ENCODE measurements at regions not wholly inside any gene's neighbourhood (a gene's known extent, or its start where the extent isn't known, plus 50 kb on each side); places are given as distances from the start of the nearest gene placed in this dataset.

GRCh38 chr15:98528046-98528725, 120.2 kb upstream of the IGF1R start:
- H3K4me3 Mint-ChIP-seq: no peak overlapping the region
- ChIA-PET POLR2A (no interaction called here), CTCF (interaction anchor here (1.7 kb wide), 1 partner anchor 9 kb away, joined by 8 read pairs; no protein-coding TSS in a partner anchor)
- no peaks in the 10 kb centered on the region for H3K36me3 Mint-ChIP-seq (ENCODE audit: low read depth)
- H3K27ac Mint-ChIP-seq: no peak overlapping the region
- DNase-seq: no peak
- H3K9me3 Mint-ChIP-seq: no peaks in the 10 kb centered on the region
- no peaks in the 10 kb centered on the region for H3K4me1 Mint-ChIP-seq
- peaks cover 11% of the 10 kb centered on the region for H3K27me3 Mint-ChIP-seq

GRCh38 chr15:98529205-98530145, 118.9 kb upstream of the IGF1R start:
- Mint-ChIP-seq H3K4me1 (no peaks in the 10 kb centered on the region), H3K9me3 (no peaks in the 10 kb centered on the region), H3K36me3 (ENCODE audit: low read depth) (no peaks in the 10 kb centered on the region), H3K27me3 (peaks cover 13% of the 10 kb centered on the region), H3K27ac (no peak overlapping the region), H3K4me3 (no peak overlapping the region)
- POLR2A ChIA-PET: no interaction called here
- DNase-seq: no peak
- CTCF ChIA-PET: interaction anchor here (1.7 kb wide), 1 partner anchor 10 kb away, joined by 8 read pairs; no protein-coding TSS in a partner anchor

DNA sequence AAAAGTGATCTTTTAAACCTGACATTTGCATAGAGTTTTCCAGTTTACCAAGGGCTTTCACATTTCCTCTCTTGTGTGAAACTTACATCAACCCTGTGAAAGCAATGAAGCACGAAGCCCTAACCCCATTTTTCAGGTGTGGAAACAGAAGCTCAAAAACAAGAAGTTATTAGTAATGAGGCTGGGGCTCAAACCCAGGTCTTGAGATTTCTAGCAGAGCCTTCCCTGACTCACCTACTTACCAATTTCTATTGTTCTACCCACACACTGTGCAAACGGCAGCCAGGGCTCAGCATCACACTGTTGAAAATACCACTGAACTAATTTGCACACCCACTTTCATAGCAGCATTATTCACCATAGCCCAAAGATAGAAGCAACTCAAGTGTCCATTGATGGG, 117.8 kb upstream of the IGF1R start:
- Mint-ChIP-seq H3K9me3 (no peaks in the 10 kb centered on the region), H3K4me3 (no peak overlapping the region), H3K36me3 (ENCODE audit: low read depth) (no peaks in the 10 kb centered on the region), H3K27me3 (peaks cover 13% of the 10 kb centered on the region), H3K4me1 (no peaks in the 10 kb centered on the region), H3K27ac (no peak overlapping the region)
- ChIA-PET POLR2A (no interaction called here), CTCF (no interaction called here)
- DNase-seq: no peak

DNA sequence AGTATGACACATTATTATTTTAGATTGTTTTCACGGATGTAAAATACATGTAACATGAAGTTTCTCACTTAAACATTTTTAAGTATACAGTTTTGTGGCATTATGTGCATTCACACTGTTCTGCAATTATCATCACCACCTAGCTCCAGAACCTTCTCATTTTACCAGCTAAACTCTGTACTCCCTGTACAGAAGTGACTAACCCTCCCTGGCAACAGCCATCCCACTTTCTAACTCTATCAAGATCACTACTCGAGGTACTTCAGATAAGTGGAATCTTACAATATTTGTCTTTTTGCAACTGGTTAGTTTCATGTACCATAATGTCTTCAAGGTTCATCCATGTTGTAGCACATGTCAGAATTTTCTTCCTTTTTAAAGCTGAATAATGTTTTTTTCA, 116.3 kb upstream of the IGF1R start:
- H3K9me3 Mint-ChIP-seq: no peaks in the 10 kb centered on the region
- H3K27ac Mint-ChIP-seq: no peak overlapping the region
- ChIA-PET CTCF (no interaction called here), POLR2A (no interaction called here)
- no peaks in the 10 kb centered on the region for H3K36me3 Mint-ChIP-seq (ENCODE audit: low read depth)
- peaks cover 13% of the 10 kb centered on the region for H3K27me3 Mint-ChIP-seq
- no peak for DNase-seq
- H3K4me1 Mint-ChIP-seq: no peaks in the 10 kb centered on the region
- H3K4me3 Mint-ChIP-seq: no peak overlapping the region

DNA sequence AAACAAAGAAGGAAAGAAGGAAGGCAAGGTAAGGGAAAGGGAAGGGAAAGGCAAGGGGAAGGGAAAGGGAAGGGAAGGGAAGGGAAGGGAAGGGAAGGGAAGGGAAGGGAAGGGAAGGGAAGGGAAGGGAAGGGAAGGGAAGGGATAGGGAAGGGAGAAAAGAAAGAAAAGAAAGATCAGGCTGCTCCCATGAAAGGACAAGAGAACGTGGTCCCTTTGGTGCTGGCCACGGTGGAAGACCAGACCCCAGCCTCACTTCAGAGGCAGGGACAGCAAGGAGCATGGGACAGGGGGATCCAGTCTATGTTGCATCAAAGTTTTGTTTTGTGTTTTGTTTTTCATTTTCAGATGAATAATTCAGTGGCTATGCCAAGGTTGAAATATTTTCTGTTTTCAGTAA, 111.4 kb upstream of the IGF1R start:
- Mint-ChIP-seq H3K4me3 (no peak overlapping the region), H3K27me3 (peaks cover 8% of the 10 kb centered on the region), H3K9me3 (no peaks in the 10 kb centered on the region), H3K36me3 (ENCODE audit: low read depth) (no peaks in the 10 kb centered on the region), H3K4me1 (no peaks in the 10 kb centered on the region), H3K27ac (no peak overlapping the region)
- ChIA-PET CTCF (no interaction called here), POLR2A (no interaction called here)
- DNase-seq: no peak

DNA sequence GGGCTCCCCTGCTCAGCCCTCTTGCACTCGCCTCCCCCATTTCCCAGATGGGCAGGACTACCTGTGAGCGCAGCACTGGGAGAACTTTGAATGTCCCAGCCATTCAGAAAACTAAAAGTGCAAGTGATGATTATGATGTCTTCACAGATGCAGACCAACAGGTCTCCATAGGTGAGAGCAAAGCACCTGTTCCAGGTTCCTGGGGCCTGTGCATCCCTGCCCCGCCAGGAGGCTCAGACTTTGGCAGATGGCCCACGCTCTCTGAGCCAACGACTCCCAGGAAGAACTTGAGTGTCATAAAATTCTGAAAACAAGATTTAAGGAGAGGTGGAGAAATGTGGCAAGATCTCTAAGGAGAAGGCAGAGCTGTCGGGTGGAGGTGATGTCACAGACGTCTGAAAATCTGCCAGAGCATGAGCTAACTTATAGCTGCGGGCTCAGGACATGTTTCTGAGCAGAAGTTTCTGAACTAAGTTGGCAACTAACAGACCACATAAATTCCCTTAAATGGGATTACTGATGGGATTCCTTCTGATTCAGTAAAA, 110.8 kb upstream of the IGF1R start:
- Mint-ChIP-seq H3K4me3 (no peak overlapping the region), H3K9me3 (no peaks in the 10 kb centered on the region), H3K36me3 (ENCODE audit: low read depth) (no peaks in the 10 kb centered on the region), H3K27ac (no peak overlapping the region), H3K27me3 (peaks cover 6% of the 10 kb centered on the region), H3K4me1 (no peaks in the 10 kb centered on the region)
- CTCF ChIA-PET: no interaction called here
- DNase-seq: no peak
- POLR2A ChIA-PET: no interaction called here

DNA sequence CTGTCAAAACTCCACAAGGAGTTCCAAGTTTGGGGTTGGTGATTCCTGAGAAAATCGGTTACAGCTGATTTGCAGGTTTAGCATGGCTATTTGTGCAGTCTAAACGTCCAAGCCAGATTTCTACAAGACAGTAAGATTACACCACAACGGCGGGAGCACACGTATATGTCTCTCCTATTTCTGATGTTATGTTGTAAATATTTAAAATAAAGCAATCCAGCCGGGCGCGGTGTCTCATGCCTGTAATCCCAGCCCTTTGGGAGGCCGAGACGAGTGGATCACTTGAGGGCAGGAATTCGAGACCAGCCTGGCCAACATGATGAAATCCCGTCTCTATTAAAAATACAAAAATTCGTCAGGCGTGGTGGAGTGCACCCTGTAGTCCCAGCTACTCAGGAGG, 106.8 kb upstream of the IGF1R start:
- POLR2A ChIA-PET: no interaction called here
- CTCF ChIA-PET: no interaction called here
- no peak overlapping the region for H3K27ac Mint-ChIP-seq
- no peaks in the 10 kb centered on the region for H3K4me1 Mint-ChIP-seq
- DNase-seq: no peak
- no peak overlapping the region for H3K4me3 Mint-ChIP-seq
- H3K9me3 Mint-ChIP-seq: no peaks in the 10 kb centered on the region
- peaks cover 9% of the 10 kb centered on the region for H3K27me3 Mint-ChIP-seq
- H3K36me3 Mint-ChIP-seq (ENCODE audit: low read depth): no peaks in the 10 kb centered on the region

GRCh38 chr15:98543237-98543636, 105.1 kb upstream of the IGF1R start:
- H3K36me3 Mint-ChIP-seq (ENCODE audit: low read depth): no peaks in the 10 kb centered on the region
- H3K27me3 Mint-ChIP-seq: peaks cover 25% of the 10 kb centered on the region
- H3K9me3 Mint-ChIP-seq: no peaks in the 10 kb centered on the region
- ChIA-PET POLR2A (no interaction called here), CTCF (no interaction called here)
- DNase-seq: no peak
- peaks cover 6% of the 10 kb centered on the region for H3K4me1 Mint-ChIP-seq
- no peak overlapping the region for H3K27ac Mint-ChIP-seq
- H3K4me3 Mint-ChIP-seq: no peak overlapping the region

DNA sequence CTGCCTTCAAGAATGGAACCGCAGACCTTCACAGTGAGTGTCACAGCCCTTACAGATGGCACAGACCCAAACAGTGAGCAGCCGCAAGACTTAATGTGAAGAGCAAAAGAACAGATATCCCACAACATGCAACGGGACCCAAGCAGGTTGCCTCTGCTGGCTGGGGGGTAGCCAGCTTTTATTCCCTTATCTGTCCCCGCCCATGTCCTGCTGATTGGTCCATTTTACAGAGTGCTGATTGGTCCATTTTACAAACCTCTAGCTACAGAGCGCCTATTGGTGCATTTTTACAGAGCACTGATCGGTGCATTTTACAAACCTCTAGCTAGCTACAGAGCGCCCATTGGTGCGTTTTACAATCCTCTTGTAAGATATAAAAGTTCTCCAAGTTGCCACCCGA, 102.0 kb upstream of the IGF1R start:
- CTCF ChIA-PET: interaction anchor here (0.6 kb wide), 1 partner anchor 24 kb away, joined by 3 read pairs; no protein-coding TSS in a partner anchor
- Mint-ChIP-seq H3K27ac (no peak overlapping the region), H3K36me3 (ENCODE audit: low read depth) (no peaks in the 10 kb centered on the region), H3K4me1 (peaks cover 13% of the 10 kb centered on the region), H3K27me3 (peaks cover 36% of the 10 kb centered on the region), H3K9me3 (no peaks in the 10 kb centered on the region), H3K4me3 (no peak overlapping the region)
- POLR2A ChIA-PET: no interaction called here
- DNase-seq: no peak

- no peak for DNase-seq
- Mint-ChIP-seq H3K4me1 (peaks cover 13% of the 10 kb centered on the region), H3K27ac (no peak overlapping the region), H3K9me3 (no peaks in the 10 kb centered on the region), H3K36me3 (ENCODE audit: low read depth) (no peaks in the 10 kb centered on the region), H3K4me3 (no peak overlapping the region), H3K27me3 (peaks cover 34% of the 10 kb centered on the region)
- CTCF ChIA-PET: no interaction called here
- POLR2A ChIA-PET: no interaction called here
These were observed 101.1 kb upstream of the IGF1R start for GRCh38 chr15:98547275-98547674.

DNA sequence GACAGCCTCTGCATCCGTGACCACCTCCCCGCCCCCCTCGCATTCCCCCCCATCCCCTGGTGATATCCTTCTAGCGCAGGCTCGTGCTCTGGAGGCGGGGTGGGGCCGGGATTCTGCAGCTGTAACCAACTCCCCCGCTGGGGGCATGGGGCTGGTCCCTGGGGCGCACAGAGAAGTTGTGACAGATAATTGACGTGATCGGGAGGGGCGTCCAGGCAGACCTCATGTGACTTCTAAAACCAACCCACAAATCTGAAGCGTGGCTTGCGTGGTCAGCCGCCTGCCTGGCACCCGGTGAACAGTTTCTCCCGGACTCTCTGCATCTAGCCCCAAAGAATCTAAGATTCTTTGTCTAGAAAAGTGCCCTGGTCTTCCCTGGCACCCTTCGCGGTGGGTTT, 100.6 kb upstream of the IGF1R start:
- DNase-seq: no peak
- ChIA-PET CTCF (interaction anchor here (1.1 kb wide), 1 partner anchor 29 kb away, joined by 5 read pairs; no protein-coding TSS in a partner anchor), POLR2A (no interaction called here)
- Mint-ChIP-seq H3K27me3 (peaks cover 35% of the 10 kb centered on the region), H3K36me3 (ENCODE audit: low read depth) (no peaks in the 10 kb centered on the region), H3K27ac (no peak overlapping the region), H3K9me3 (no peaks in the 10 kb centered on the region), H3K4me3 (peak overlapping the region; percentile 48), H3K4me1 (peaks cover 13% of the 10 kb centered on the region)

DNA sequence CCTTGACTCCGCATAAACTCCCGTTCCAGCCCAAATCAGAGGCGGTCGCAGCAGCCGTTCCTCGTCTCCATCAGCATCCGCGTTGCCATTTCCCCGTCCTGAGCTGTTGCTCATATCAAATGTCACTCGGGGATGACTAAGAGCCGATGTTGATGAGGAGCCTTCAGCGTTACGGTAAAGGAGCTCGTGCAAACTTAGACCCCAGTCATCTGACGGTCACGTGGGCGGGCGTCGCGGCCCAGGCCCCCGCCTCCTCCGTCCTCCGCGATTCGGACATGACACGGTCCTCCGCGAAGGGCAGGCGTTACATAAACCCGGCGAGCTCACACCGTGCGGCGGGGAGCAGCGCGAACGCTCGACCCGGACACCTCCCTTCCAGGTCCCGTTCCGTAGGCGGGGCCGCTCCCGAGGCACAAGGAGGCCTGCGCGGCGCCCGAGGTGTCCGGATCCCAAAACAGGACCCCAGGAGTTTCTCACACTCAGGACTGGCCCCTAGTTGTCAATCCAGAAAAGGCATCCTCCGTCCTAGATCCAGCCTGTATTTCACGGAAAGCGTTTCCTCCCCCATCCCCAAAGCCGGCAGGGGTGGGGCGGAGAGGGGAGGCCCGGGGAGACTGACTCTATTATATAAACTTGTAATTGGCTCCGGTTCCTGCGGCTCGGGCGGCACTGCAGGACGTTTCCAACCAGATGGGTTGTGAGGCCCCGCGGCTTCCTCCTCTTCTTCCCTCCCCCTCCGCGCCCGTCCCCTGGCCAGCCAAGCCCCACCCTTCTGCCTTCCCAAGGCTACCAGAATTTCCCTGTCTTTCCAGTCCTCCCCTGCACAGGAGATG, 100.0 kb upstream of the IGF1R start:
- Mint-ChIP-seq H3K27me3 (peaks cover 39% of the 10 kb centered on the region), H3K27ac (no peak overlapping the region), H3K9me3 (no peaks in the 10 kb centered on the region), H3K4me3 (peak overlapping the region; percentile 48), H3K36me3 (ENCODE audit: low read depth) (no peaks in the 10 kb centered on the region), H3K4me1 (peaks cover 13% of the 10 kb centered on the region)
- POLR2A ChIA-PET: no interaction called here
- no peak for DNase-seq
- CTCF ChIA-PET: interaction anchor here (1.1 kb wide), 1 partner anchor 29 kb away, joined by 5 read pairs; no protein-coding TSS in a partner anchor

- Mint-ChIP-seq H3K4me3 (peak overlapping the region; percentile 39), H3K27ac (no peak overlapping the region), H3K4me1 (peaks cover 13% of the 10 kb centered on the region), H3K36me3 (ENCODE audit: low read depth) (no peaks in the 10 kb centered on the region), H3K27me3 (peaks cover 39% of the 10 kb centered on the region), H3K9me3 (no peaks in the 10 kb centered on the region)
- ChIA-PET CTCF (no interaction called here), POLR2A (no interaction called here)
- DNase-seq: no peak
These were observed 99.3 kb upstream of the IGF1R start for GRCh38 chr15:98549003-98549402.
